Ovary (tissue), 3 donors: ENCODE measurements at regions not wholly inside any gene's neighbourhood (a gene's known extent, or its start where the extent isn't known, plus 50 kb on each side); places are given as distances from the start of the nearest gene placed in this dataset.

Source experiments
- EP300 ChIP-seq: sonication (generic); formaldehyde crosslinking; IDR thresholded peaks from one replicate; pipeline ENCODE4 v1.6.1; 2017; ENCODE audit warnings: antibody characterized with exemption
- POLR2A ChIP-seq: fragments of 450-650 bp; IDR thresholded peaks from one replicate; pipeline ENCODE4 v1.6.1; 2017; ENCODE audit warnings: antibody characterized with exemption, mild to moderate bottlenecking, moderate library complexity
- TF ChIP-seq, protein P1 (sequence below), 3 donors: fragments of 450-650 bp in 2 of 3; fragments of 200-600 bp in 1 of 3; IDR thresholded peaks; one replicate each; pipeline versions ENCODE4 v1.5.1 to v1.8.0; 2016 to 2022; ENCODE audit warnings: antibody characterized with exemption in 3 of 3, mild to moderate bottlenecking in 1 of 3
- donor health status: DM: no; HTN: no; CAD: no.

- TF ChIP-seq, protein P1, sequence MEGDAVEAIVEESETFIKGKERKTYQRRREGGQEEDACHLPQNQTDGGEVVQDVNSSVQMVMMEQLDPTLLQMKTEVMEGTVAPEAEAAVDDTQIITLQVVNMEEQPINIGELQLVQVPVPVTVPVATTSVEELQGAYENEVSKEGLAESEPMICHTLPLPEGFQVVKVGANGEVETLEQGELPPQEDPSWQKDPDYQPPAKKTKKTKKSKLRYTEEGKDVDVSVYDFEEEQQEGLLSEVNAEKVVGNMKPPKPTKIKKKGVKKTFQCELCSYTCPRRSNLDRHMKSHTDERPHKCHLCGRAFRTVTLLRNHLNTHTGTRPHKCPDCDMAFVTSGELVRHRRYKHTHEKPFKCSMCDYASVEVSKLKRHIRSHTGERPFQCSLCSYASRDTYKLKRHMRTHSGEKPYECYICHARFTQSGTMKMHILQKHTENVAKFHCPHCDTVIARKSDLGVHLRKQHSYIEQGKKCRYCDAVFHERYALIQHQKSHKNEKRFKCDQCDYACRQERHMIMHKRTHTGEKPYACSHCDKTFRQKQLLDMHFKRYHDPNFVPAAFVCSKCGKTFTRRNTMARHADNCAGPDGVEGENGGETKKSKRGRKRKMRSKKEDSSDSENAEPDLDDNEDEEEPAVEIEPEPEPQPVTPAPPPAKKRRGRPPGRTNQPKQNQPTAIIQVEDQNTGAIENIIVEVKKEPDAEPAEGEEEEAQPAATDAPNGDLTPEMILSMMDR (IDR thresholded peaks at IDR 0.05), result no peak
- TF ChIP-seq POLR2A, result no peak
- TF ChIP-seq EP300, result no peak
These were observed 251.5 kb downstream of the DAD1 start for GRCh38 chr14:22337521-22337920.
